ENCODE measurements at regions not wholly inside any gene's neighbourhood (a gene's known extent, or its start where the extent isn't known, plus 50 kb on each side); places are given as distances from the start of the nearest gene placed in this dataset.

DNA sequence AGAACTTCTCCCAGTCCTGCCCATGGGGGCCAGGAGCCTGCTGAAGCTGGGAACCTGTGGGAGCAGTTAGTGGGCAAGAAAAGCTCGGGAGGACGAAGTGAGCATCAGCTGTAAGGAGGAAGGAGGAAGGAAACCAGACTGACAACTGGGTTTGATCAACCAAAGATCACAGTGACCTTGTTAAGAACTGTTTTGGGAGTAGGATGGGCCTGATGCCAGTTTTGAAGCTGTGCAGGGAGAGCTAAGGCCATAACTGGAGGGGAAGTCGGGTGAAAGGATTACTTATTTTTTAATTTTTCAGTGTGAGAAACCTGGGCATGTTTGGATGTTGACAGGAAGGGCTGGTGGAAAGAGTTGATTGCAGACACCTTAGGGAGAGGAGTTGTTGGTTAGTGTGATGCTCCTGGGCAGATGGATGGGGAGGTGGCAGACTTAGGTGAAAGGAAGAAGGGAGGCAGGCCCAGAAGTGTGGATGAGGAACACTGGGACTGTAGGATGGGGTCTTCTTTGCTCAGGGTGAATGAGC, 58.3 kb upstream of the KLF4 start:
- no peak overlapping the region for H3K9ac ChIP-seq (ENCODE audit: low read depth in 1 of 3, low read length in 3 of 3)
- H3K27me3 ChIP-seq (ENCODE audit: control insufficient read depth in 3 of 3, insufficient read depth in 3 of 3, low read length in 3 of 3): no peaks in the 10 kb centered on the region
- H3K27ac ChIP-seq (ENCODE audit: low read depth, low read length): peak overlapping the region; percentile 51
- peaks cover 0 to 4% (median 0%) of the 10 kb centered on the region in 3 donors for H3K4me1 ChIP-seq (ENCODE audit: control insufficient read depth in 3 of 3, insufficient read depth in 3 of 3, low read length in 3 of 3)
- H3K9me3 ChIP-seq (ENCODE audit: control insufficient read depth in 3 of 3, low read length in 3 of 3): no peaks in the 10 kb centered on the region
- H3K4me3 ChIP-seq (ENCODE audit: low read length in 3 of 3): no peak overlapping the region
- H3K36me3 ChIP-seq (ENCODE audit: control insufficient read depth in 3 of 3, insufficient read depth in 3 of 3, low read length in 3 of 3): no peaks in the 10 kb centered on the region

GRCh38 chr9:107547303-107547702, 57.7 kb upstream of the KLF4 start:
- H3K4me3 ChIP-seq (ENCODE audit: low read length in 3 of 3): no peak overlapping the region
- H3K27me3 ChIP-seq (ENCODE audit: control insufficient read depth in 3 of 3, insufficient read depth in 3 of 3, low read length in 3 of 3): no peaks in the 10 kb centered on the region
- H3K27ac ChIP-seq (ENCODE audit: low read depth, low read length): no peak overlapping the region

GRCh38 chr9:107546859-107547258, 57.3 kb upstream of the KLF4 start:
- Histone ChIP-seq H3K27me3 (ENCODE audit: control insufficient read depth in 3 of 3, insufficient read depth in 3 of 3, low read length in 3 of 3) (no peaks in the 10 kb centered on the region), H3K36me3 (ENCODE audit: control insufficient read depth in 3 of 3, insufficient read depth in 3 of 3, low read length in 3 of 3) (no peaks in the 10 kb centered on the region), H3K27ac (ENCODE audit: low read depth, low read length) (no peak overlapping the region), H3K4me1 (ENCODE audit: control insufficient read depth in 3 of 3, insufficient read depth in 3 of 3, low read length in 3 of 3) (peaks cover 0 to 4% (median 0%) of the 10 kb centered on the region in 3 donors), H3K9ac (ENCODE audit: low read depth in 1 of 3, low read length in 3 of 3) (no peak overlapping the region), H3K9me3 (ENCODE audit: control insufficient read depth in 3 of 3, low read length in 3 of 3) (no peaks in the 10 kb centered on the region), H3K4me3 (ENCODE audit: low read length in 3 of 3) (no peak overlapping the region)

More at GRCh38 chr9:107547303-107547702, 57.7 kb upstream of the KLF4 start:
- H3K9ac ChIP-seq (ENCODE audit: low read depth in 1 of 3, low read length in 3 of 3): no peak overlapping the region
- H3K4me1 ChIP-seq (ENCODE audit: control insufficient read depth in 3 of 3, insufficient read depth in 3 of 3, low read length in 3 of 3): peaks cover 0 to 4% (median 0%) of the 10 kb centered on the region in 3 donors
- no peaks in the 10 kb centered on the region for H3K36me3 ChIP-seq (ENCODE audit: control insufficient read depth in 3 of 3, insufficient read depth in 3 of 3, low read length in 3 of 3)
- H3K9me3 ChIP-seq (ENCODE audit: control insufficient read depth in 3 of 3, low read length in 3 of 3): no peaks in the 10 kb centered on the region

DNA sequence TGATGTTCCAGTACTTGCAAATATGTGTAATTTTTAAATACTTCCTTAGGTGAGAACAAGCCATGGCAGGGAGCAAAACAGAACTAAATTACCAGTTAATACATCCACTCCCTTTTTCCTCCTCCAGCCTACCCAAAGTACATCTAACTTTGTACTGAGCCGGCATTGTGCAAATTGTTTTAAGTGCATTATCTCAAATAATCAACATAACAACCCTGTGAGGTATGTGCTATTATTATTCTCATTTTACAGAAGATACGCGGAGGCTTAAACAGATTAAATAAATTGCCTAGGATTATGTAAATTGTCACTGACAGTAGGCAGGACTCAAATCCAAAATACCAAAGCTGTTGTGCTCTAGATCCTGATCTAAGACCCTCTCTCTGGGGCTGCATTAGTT, 55.5 kb upstream of the KLF4 start:
- Histone ChIP-seq H3K9me3 (ENCODE audit: control insufficient read depth in 3 of 3, low read length in 3 of 3) (no peaks in the 10 kb centered on the region), H3K4me3 (ENCODE audit: low read length in 3 of 3) (no peak overlapping the region), H3K36me3 (ENCODE audit: control insufficient read depth in 3 of 3, insufficient read depth in 3 of 3, low read length in 3 of 3) (no peaks in the 10 kb centered on the region), H3K9ac (ENCODE audit: low read depth in 1 of 3, low read length in 3 of 3) (no peak overlapping the region), H3K4me1 (ENCODE audit: control insufficient read depth in 3 of 3, insufficient read depth in 3 of 3, low read length in 3 of 3) (peaks cover 0 to 4% (median 0%) of the 10 kb centered on the region in 3 donors), H3K27ac (ENCODE audit: low read depth, low read length) (no peak overlapping the region), H3K27me3 (ENCODE audit: control insufficient read depth in 3 of 3, insufficient read depth in 3 of 3, low read length in 3 of 3) (no peaks in the 10 kb centered on the region)

GRCh38 chr9:107542411-107543157, 53.0 kb upstream of the KLF4 start:
- no peaks in the 10 kb centered on the region for H3K27me3 ChIP-seq (ENCODE audit: control insufficient read depth in 3 of 3, insufficient read depth in 3 of 3, low read length in 3 of 3)
- no peaks in the 10 kb centered on the region for H3K36me3 ChIP-seq (ENCODE audit: control insufficient read depth in 3 of 3, insufficient read depth in 3 of 3, low read length in 3 of 3)
- H3K9ac ChIP-seq (ENCODE audit: low read depth in 1 of 3, low read length in 3 of 3): no peak overlapping the region
- H3K4me3 ChIP-seq (ENCODE audit: low read length in 3 of 3): no peak overlapping the region
- H3K4me1 ChIP-seq (ENCODE audit: control insufficient read depth in 3 of 3, insufficient read depth in 3 of 3, low read length in 3 of 3): no peaks in the 10 kb centered on the region
- H3K9me3 ChIP-seq (ENCODE audit: control insufficient read depth in 3 of 3, low read length in 3 of 3): no peaks in the 10 kb centered on the region
- no peak overlapping the region for H3K27ac ChIP-seq (ENCODE audit: low read depth, low read length)

DNA sequence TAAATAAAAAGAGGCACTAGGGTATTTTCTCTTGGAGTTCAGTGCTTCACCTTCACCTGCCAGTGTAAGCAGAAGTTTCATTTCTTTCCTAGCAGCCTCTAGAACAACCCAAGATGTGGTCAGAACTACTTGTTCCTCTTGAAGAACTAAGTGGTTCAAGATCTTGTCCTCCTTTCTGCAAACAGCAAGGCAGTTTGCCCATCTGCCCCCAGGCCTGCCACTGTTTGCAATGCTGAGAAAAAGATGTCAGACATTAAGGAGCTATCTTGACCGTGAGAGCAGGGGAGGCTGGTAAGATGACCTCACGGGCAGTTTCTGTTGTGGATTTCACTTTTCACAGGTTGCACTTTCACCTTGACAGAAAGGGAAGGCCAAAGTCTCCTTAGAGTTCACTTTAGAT, 52.0 kb upstream of the KLF4 start:
- Histone ChIP-seq H3K9me3 (ENCODE audit: control insufficient read depth in 3 of 3, low read length in 3 of 3) (no peaks in the 10 kb centered on the region), H3K27me3 (ENCODE audit: control insufficient read depth in 3 of 3, insufficient read depth in 3 of 3, low read length in 3 of 3) (no peaks in the 10 kb centered on the region), H3K36me3 (ENCODE audit: control insufficient read depth in 3 of 3, insufficient read depth in 3 of 3, low read length in 3 of 3) (no peaks in the 10 kb centered on the region), H3K4me1 (ENCODE audit: control insufficient read depth in 3 of 3, insufficient read depth in 3 of 3, low read length in 3 of 3) (no peaks in the 10 kb centered on the region), H3K27ac (ENCODE audit: low read depth, low read length) (no peak overlapping the region), H3K9ac (ENCODE audit: low read depth in 1 of 3, low read length in 3 of 3) (no peak overlapping the region), H3K4me3 (ENCODE audit: low read length in 3 of 3) (no peak overlapping the region)

- Histone ChIP-seq H3K36me3 (ENCODE audit: control insufficient read depth in 3 of 3, insufficient read depth in 3 of 3, low read length in 3 of 3) (no peaks in the 10 kb centered on the region), H3K4me1 (ENCODE audit: control insufficient read depth in 3 of 3, insufficient read depth in 3 of 3, low read length in 3 of 3) (no peaks in the 10 kb centered on the region), H3K27me3 (ENCODE audit: control insufficient read depth in 3 of 3, insufficient read depth in 3 of 3, low read length in 3 of 3) (no peaks in the 10 kb centered on the region), H3K27ac (ENCODE audit: low read depth, low read length) (no peak overlapping the region), H3K9ac (ENCODE audit: low read depth in 1 of 3, low read length in 3 of 3) (no peak overlapping the region), H3K4me3 (ENCODE audit: low read length in 3 of 3) (no peak overlapping the region), H3K9me3 (ENCODE audit: control insufficient read depth in 3 of 3, low read length in 3 of 3) (no peaks in the 10 kb centered on the region)
These were observed 50.6 kb upstream of the KLF4 start for GRCh38 chr9:107540164-107540561.

- Histone ChIP-seq H3K27me3 (ENCODE audit: control insufficient read depth in 3 of 3, insufficient read depth in 3 of 3, low read length in 3 of 3) (no peaks in the 10 kb centered on the region), H3K9me3 (ENCODE audit: control insufficient read depth in 3 of 3, low read length in 3 of 3) (no peaks in the 10 kb centered on the region), H3K27ac (ENCODE audit: low read depth, low read length) (no peak overlapping the region), H3K4me3 (ENCODE audit: low read length in 3 of 3) (no peak overlapping the region), H3K4me1 (ENCODE audit: control insufficient read depth in 3 of 3, insufficient read depth in 3 of 3, low read length in 3 of 3) (no peaks in the 10 kb centered on the region), H3K9ac (ENCODE audit: low read depth in 1 of 3, low read length in 3 of 3) (no peak overlapping the region), H3K36me3 (ENCODE audit: control insufficient read depth in 3 of 3, insufficient read depth in 3 of 3, low read length in 3 of 3) (no peaks in the 10 kb centered on the region)
These were observed 50.0 kb upstream of the KLF4 start for GRCh38 chr9:107539427-107540163.
